Loucy (cell line): ENCODE measurements at regions not wholly inside any gene's neighbourhood (a gene's known extent, or its start where the extent isn't known, plus 50 kb on each side); places are given as distances from the start of the nearest gene placed in this dataset.

ENCODE experiments used
- CTCF ChIP-seq: fragments of 200-600 bp; sonication (generic); conservative IDR thresholded peaks from 2 replicates; pipeline ENCODE4 v1.5.1; 2014; ENCODE audit warnings: mild to moderate bottlenecking, antibody characterized with exemption, low read length
- EZH2phosphoT487 ChIP-seq: fragments of 200-600 bp; IDR thresholded peaks from 2 replicates; pipeline ENCODE4 v1.6.1; 2018; ENCODE audit warnings: antibody characterized with exemption, mild to moderate bottlenecking, moderate library complexity, borderline replicate concordance

GRCh38 chr14:54048736-54049135 is 92.1 kb upstream of the BMP4 start:
- no peak for TF ChIP-seq CTCF
- TF ChIP-seq EZH2phosphoT487, result no peak
